ENCODE measurements at regions not wholly inside any gene's neighbourhood (a gene's known extent, or its start where the extent isn't known, plus 50 kb on each side); places are given as distances from the start of the nearest gene placed in this dataset.

- TF ChIP-seq CTCF (IDR thresholded peaks at IDR 0.05; ENCODE audit: poor library complexity) (no peak), EZH2phosphoT487 (IDR thresholded peaks at IDR 0.05; ENCODE audit: low read depth, severe bottlenecking, unreplicated experiment) (no peak), EZH2 (IDR thresholded peaks at IDR 0.05; ENCODE audit: borderline replicate concordance) (no peak)
Observed at GRCh38 chr4:154927126-154927680, 146.1 kb downstream of the RBM46 start.

Measured in hepatocyte (in vitro differentiated cells).